ENCODE measurements at regions not wholly inside any gene's neighbourhood (a gene's known extent, or its start where the extent isn't known, plus 50 kb on each side); places are given as distances from the start of the nearest gene placed in this dataset.
A peak's percentile ranks its signal among the peaks of the same experiment; 100 is the strongest.

GRCh38 chr11:103662880-103663279 is 373.6 kb upstream of the DDI1 start:
- no peak for DNase-seq (ENCODE audit: low spot score)

GRCh38 chr11:103668859-103669258 is 367.6 kb upstream of the DDI1 start:
- DNase-seq (ENCODE audit: low spot score): no peak

GRCh38 chr11:103671143-103671651 is 365.2 kb upstream of the DDI1 start:
- no peak for DNase-seq (ENCODE audit: low spot score)

- DNase-seq (ENCODE audit: low spot score): no peak
Observed at GRCh38 chr11:103673773-103674172, 362.7 kb upstream of the DDI1 start.

GRCh38 chr11:103676413-103676812 is 360.0 kb upstream of the DDI1 start:
- no peak for DNase-seq (ENCODE audit: low spot score)

- DNase-seq (ENCODE audit: low spot score): no peak
Observed at GRCh38 chr11:103680826-103681225, 355.6 kb upstream of the DDI1 start.

GRCh38 chr11:103681855-103682254 is 354.6 kb upstream of the DDI1 start:
- no peak for DNase-seq (ENCODE audit: low spot score)

- peak; percentile 63 for DNase-seq (ENCODE audit: low spot score)
Observed at GRCh38 chr11:103682318-103683184, 353.9 kb upstream of the DDI1 start.

- no peak for DNase-seq (ENCODE audit: low spot score)
Observed at GRCh38 chr11:103683576-103683975, 352.9 kb upstream of the DDI1 start.

GRCh38 chr11:103688924-103689323 is 347.5 kb upstream of the DDI1 start:
- no peak for DNase-seq (ENCODE audit: low spot score)

GRCh38 chr11:103690356-103690755 is 346.1 kb upstream of the DDI1 start:
- no peak for DNase-seq (ENCODE audit: low spot score)

GRCh38 chr11:103696123-103696522 is 340.3 kb upstream of the DDI1 start:
- DNase-seq (ENCODE audit: low spot score): no peak

- DNase-seq (ENCODE audit: low spot score): peak; percentile 3
Observed at GRCh38 chr11:103699216-103699615, 337.2 kb upstream of the DDI1 start.

- DNase-seq (ENCODE audit: low spot score): no peak
Observed at GRCh38 chr11:103699656-103700055, 336.8 kb upstream of the DDI1 start.

- no peak for DNase-seq (ENCODE audit: low spot score)
Observed at GRCh38 chr11:103700622-103701021, 335.8 kb upstream of the DDI1 start.

GRCh38 chr11:103703437-103703836 is 333.0 kb upstream of the DDI1 start:
- no peak for DNase-seq (ENCODE audit: low spot score)

- DNase-seq (ENCODE audit: low spot score): no peak
Observed at GRCh38 chr11:103703954-103704353, 332.5 kb upstream of the DDI1 start.

GRCh38 chr11:103705642-103706041 is 330.8 kb upstream of the DDI1 start:
- no peak for DNase-seq (ENCODE audit: low spot score)

- DNase-seq (ENCODE audit: low spot score): no peak
Observed at GRCh38 chr11:103709371-103709770, 327.1 kb upstream of the DDI1 start.

GRCh38 chr11:103714246-103714645 is 322.2 kb upstream of the DDI1 start:
- DNase-seq (ENCODE audit: low spot score): no peak

- DNase-seq (ENCODE audit: low spot score): no peak
Observed at GRCh38 chr11:103716363-103716762, 320.1 kb upstream of the DDI1 start.

- no peak for DNase-seq (ENCODE audit: low spot score)
Observed at GRCh38 chr11:103727262-103727661, 309.2 kb upstream of the DDI1 start.

- no peak for DNase-seq (ENCODE audit: low spot score)
Observed at GRCh38 chr11:103729617-103730016, 306.8 kb upstream of the DDI1 start.

All from SW480 (cell line).